Omental fat pad (tissue), 3 donors: ENCODE measurements at regions not wholly inside any gene's neighbourhood (a gene's known extent, or its start where the extent isn't known, plus 50 kb on each side); places are given as distances from the start of the nearest gene placed in this dataset.

Experiments
- ATAC-seq: fragments of 150-250 bp; one replicate; pipeline ENCODE4 v1.9.1; 2016; ENCODE audit warnings: mild to moderate bottlenecking, moderate library complexity; ENCODE audit not compliant: low FRiP score
- DNase-seq: peaks from one replicate; pipeline ENCODE4 v3.0.0-alpha.2; 2019; ENCODE audit warnings: low spot score
- TF ChIP-seq, protein P1 (sequence below), 3 donors: fragments of 450-650 bp; IDR thresholded peaks; one replicate each; pipeline ENCODE4 v1.5.1; 2016 to 2017; ENCODE audit warnings: antibody characterized with exemption in 3 of 3, mild to moderate bottlenecking in 3 of 3, moderate library complexity in 2 of 3

GRCh38 chr18:51404620-51405019 is 207.1 kb upstream of the MEX3C start:
- DNase-seq = no peak
- TF ChIP-seq, protein P1, sequence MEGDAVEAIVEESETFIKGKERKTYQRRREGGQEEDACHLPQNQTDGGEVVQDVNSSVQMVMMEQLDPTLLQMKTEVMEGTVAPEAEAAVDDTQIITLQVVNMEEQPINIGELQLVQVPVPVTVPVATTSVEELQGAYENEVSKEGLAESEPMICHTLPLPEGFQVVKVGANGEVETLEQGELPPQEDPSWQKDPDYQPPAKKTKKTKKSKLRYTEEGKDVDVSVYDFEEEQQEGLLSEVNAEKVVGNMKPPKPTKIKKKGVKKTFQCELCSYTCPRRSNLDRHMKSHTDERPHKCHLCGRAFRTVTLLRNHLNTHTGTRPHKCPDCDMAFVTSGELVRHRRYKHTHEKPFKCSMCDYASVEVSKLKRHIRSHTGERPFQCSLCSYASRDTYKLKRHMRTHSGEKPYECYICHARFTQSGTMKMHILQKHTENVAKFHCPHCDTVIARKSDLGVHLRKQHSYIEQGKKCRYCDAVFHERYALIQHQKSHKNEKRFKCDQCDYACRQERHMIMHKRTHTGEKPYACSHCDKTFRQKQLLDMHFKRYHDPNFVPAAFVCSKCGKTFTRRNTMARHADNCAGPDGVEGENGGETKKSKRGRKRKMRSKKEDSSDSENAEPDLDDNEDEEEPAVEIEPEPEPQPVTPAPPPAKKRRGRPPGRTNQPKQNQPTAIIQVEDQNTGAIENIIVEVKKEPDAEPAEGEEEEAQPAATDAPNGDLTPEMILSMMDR (IDR thresholded peaks at IDR 0.05) = no peak
- no peak for ATAC-seq

DNA sequence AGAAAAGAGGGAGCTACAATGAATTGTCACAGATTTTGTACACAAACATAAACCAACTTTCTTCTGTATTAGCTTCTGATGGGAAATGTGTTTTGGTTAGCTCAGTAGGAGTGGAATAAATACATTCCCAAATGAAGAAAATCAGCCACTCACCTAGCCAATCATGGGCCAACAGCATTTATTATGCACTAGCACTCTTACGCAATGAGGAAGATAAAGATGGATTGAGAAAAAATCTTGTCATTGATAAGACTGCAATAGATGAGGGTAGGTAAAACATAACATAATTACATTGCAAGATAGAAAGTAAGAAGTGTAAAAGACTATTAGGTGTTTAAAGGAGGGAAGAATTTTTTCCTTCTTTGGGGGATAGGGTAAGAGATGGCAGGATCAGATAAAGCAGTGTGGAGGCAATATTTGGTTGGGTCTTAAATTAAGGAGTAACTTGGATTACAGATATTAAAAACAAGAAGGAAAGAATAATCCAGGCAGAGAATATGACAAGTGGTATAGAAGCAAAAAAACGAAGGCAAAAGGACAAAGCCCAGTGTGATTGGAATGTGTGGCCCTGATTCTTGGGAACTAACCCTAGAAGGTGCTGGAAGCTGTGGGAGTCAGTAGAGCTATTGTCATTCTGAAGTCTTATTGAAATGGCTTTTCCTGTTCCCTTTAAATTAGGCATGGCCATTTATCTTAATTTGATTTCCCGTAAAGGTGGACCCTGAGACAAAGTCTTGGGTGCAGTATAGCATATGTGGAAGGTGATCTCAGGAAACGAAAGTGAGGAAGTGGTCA is 208.4 kb upstream of the MEX3C start:
- TF ChIP-seq, protein P1 (IDR thresholded peaks at IDR 0.05) = no peak
- ATAC-seq (no peak), DNase-seq (no peak)

- TF ChIP-seq, protein P1 (IDR thresholded peaks at IDR 0.05) = no peak
These were observed 220.4 kb upstream of the MEX3C start for GRCh38 chr18:51417643-51418483.

GRCh38 chr18:51425475-51425874 is 228.0 kb upstream of the MEX3C start:
- ATAC-seq (no peak), DNase-seq (no peak)
- TF ChIP-seq, protein P1 (IDR thresholded peaks at IDR 0.05) = no peak

More at GRCh38 chr18:51417643-51418483, 220.4 kb upstream of the MEX3C start:
- ATAC-seq (no peak), DNase-seq (no peak)

DNA sequence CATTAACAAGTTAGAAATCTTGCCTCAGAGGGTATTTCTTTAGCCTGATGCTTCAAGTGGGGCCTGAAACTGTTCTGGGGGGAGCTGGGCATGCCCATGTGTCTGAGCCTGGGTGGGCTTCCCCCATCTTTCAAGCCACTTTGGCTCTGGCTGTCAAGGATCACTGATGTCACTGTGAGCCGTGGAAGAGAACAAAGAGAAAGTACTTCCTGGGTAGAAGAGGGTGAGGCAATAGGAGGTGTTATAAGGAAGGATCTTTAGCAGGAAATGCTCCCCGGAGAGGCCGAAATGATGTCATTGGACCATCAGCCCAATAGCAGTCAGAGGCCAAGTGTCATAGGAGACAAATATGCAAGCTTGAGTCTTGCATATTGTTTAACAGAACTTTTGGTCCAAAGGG is 228.4 kb upstream of the MEX3C start:
- no peak for ATAC-seq
- TF ChIP-seq, protein P1 (IDR thresholded peaks at IDR 0.05) = no peak

GRCh38 chr18:51426996-51427395 is 229.5 kb upstream of the MEX3C start:
- DNase-seq (no peak), ATAC-seq (peak; percentile 48)
- TF ChIP-seq, protein P1 (IDR thresholded peaks at IDR 0.05) = no peak

More for the DNA sequence above, 228.4 kb upstream of the MEX3C start:
- DNase-seq = no peak
